H54 (cell line): ENCODE measurements at regions not wholly inside any gene's neighbourhood (a gene's known extent, or its start where the extent isn't known, plus 50 kb on each side); places are given as distances from the start of the nearest gene placed in this dataset.

Experiments used
- DNase-seq: peaks from one replicate; pipeline ENCODE4 v3.0.0; 2011; ENCODE audit warnings: low spot score, mixed read lengths; ENCODE audit not compliant: insufficient read length
- FAIRE-seq: peaks from 3 replicates; lab custom pipeline; 2011; peaks lifted over from hg19 to GRCh38; lab: Jason Lieb, UNC
- POLR2A ChIP-seq: IDR thresholded peaks from 2 replicates; pipeline ENCODE4 v1.6.1; 2011; ENCODE audit warnings: low read depth, mild to moderate bottlenecking, low read length

- TF ChIP-seq POLR2A: no peak
- FAIRE-seq (no peak), DNase-seq (no peak)
These were observed 81.4 kb downstream of the ADCYAP1 start for GRCh38 chr18:986051-986450.

GRCh38 chr18:986552-986951 is 81.9 kb downstream of the ADCYAP1 start:
- FAIRE-seq: no peak
- no peak for TF ChIP-seq POLR2A
- DNase-seq: no peak

DNA sequence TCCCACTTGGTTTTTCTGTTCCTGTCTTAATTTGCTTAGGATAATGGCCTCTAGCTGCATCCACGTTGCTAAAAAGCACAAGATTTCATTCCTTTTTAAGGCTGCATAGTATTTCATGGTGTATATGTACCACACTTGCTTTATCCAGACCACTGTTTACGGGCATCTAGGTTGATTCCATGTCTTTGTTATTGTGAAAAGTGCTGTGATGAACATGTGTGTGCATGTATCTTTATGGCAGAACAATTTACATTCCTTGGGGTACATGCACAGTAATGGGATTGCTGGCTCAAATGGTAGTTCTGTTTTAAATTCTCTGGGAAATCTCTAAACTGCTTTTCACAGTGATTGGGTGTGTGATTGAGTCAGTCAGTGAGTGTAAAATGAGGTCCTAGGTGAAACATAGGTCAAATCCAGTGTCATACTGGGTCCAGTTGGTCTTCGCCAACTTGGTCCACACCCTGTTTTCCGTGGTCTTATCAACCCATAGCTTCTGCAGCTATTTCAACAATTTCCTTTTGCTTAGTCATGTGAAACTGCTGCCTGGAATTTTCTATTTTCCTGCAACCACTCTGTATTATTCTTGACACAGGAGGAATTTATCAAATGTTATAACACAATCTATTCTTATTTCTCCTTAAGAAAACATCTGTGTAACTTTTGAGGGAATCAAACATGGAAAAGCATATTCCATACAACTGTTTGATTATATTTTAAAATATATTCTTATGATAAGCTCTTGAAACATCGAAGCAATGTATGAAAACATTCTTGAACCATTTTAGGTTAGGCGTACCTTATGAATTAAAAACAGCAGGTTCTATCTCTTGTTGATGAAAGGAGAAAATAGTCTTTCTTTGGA is 82.9 kb downstream of the ADCYAP1 start:
- DNase-seq: no peak
- no peak for TF ChIP-seq POLR2A
- FAIRE-seq: peak; percentile 53

GRCh38 chr18:989425-989824 is 84.8 kb downstream of the ADCYAP1 start:
- FAIRE-seq (no peak), DNase-seq (no peak)
- TF ChIP-seq POLR2A: no peak

DNA sequence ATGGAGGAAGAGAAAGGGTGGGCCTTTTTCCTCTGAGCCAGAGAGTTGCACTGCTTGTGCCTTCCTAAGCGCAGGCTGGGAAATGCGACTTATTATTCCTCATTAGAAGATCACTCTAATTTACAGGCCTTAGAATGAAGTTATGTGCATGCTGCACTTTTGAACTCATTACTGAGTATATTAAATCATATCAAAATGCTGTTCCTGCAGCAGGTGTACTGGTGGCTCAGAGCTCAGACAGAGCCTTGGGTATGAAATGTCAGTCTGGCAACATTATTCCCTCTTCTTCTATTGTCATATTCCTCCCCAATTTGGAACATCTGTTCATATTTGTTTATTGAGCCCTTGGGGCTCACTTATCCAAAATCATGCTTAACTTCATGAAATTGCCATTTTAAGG is 85.5 kb downstream of the ADCYAP1 start:
- TF ChIP-seq POLR2A: no peak
- DNase-seq (no peak), FAIRE-seq (no peak)

GRCh38 chr18:991441-991840 is 86.8 kb downstream of the ADCYAP1 start:
- no peak for FAIRE-seq
- no peak for TF ChIP-seq POLR2A

DNA sequence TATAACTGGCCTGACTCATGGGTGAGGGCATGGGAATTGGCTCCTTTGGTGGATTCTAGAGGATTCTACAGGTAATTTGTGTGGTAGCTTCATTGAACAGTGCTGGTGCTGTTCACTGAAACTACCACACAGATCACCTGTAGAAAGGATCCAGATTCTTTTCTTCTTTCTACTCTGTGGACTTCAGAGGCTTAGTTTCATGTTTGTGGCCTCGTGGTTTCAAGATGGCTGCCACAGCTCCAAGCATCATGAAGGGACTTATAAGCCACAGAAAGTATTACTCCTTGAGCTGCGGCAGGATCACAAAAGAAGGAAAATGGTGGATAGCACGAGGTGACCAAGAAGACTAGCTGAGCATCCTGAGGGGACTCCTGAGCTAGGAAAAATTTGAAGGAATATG is 88.9 kb downstream of the ADCYAP1 start:
- FAIRE-seq: no peak
- DNase-seq: no peak
- TF ChIP-seq POLR2A: no peak

More at GRCh38 chr18:991441-991840, 86.8 kb downstream of the ADCYAP1 start:
- DNase-seq: no peak

GRCh38 chr18:995629-996028 is 91.0 kb downstream of the ADCYAP1 start:
- FAIRE-seq (peak; percentile 80), DNase-seq (peak; percentile 12)
- no peak for TF ChIP-seq POLR2A

DNA sequence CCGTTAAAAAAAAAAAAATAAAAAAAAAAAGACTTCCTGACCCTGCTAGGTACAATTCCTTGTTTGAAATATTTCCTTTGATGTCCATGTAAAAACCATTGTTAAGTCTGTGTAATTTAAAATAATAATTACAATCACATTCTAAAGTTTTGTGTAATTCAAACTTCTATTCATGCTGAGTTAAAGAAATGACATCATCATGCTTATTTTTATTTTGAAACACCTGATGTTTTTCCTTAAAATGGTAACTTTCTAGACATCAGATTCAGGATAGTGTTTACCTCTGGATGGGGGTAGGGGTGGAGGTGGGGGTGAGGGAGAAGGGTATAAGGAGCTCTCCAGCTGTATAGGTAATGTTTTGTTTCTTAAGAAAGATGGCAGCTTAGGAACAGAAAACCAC is 92.8 kb downstream of the ADCYAP1 start:
- DNase-seq (no peak), FAIRE-seq (no peak)
- no peak for TF ChIP-seq POLR2A

- FAIRE-seq (no peak), DNase-seq (no peak)
- TF ChIP-seq POLR2A: no peak
These were observed 94.3 kb downstream of the ADCYAP1 start for GRCh38 chr18:998936-999335.

GRCh38 chr18:1002653-1003178 is 98.0 kb downstream of the ADCYAP1 start:
- no peak for TF ChIP-seq POLR2A
- peak; percentile 19 for DNase-seq
- FAIRE-seq: no peak

DNA sequence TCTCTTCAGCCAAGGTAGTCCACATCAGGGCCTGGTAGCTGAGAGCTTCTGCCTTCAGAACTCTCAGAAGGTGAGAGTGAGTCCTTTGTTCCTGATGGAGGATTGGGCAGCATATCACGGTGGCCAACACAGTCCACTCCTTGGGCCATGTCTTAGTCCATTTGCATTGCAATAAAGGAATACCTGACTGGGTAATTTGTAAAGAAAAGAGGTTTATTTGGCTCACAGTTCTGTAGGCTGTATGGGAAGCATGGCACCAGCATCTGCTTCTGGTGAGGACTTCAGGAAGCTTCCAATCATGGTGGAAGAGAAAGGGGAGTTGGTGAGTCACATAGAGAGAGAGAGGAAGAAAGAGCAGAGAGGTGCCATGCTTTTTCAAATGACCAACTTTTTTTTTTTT is 98.8 kb downstream of the ADCYAP1 start:
- no peak for FAIRE-seq
- no peak for TF ChIP-seq POLR2A
- no peak for DNase-seq

- no peak for DNase-seq
- TF ChIP-seq POLR2A: no peak
- no peak for FAIRE-seq
These were observed 101.6 kb downstream of the ADCYAP1 start for GRCh38 chr18:1006304-1006703.

- DNase-seq (no peak), FAIRE-seq (no peak)
- TF ChIP-seq POLR2A: no peak
These were observed 102.3 kb downstream of the ADCYAP1 start for GRCh38 chr18:1006965-1007364.

DNA sequence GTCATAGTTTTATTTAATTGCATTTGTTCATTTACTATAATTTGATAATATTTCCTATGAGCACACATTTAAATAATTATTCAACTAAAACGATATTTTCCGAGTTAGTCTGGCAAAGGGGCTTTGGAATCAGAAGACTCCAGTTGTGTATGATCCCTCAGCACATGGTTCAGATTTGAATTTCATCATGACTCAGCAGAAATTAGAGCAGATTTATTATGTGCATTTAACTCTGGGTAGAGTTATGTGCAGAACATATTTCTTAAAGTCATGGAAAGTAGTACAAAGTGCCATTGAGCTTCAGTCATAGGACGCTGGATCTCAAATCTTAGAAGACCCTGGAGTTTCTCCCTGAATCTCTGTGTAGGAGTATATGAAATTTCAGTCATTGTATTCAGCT is 106.7 kb downstream of the ADCYAP1 start:
- FAIRE-seq (no peak), DNase-seq (no peak)
- TF ChIP-seq POLR2A: no peak
